WTC11 (cell line): ENCODE measurements at regions not wholly inside any gene's neighbourhood (a gene's known extent, or its start where the extent isn't known, plus 50 kb on each side); places are given as distances from the start of the nearest gene placed in this dataset.

Source experiments
- ATAC-seq: fragments of 200-7000 bp; cut with Tn5 transposase; 2 replicates; pipeline ENCODE4 v1.10.0; 2021; ENCODE audit warnings: mild to moderate bottlenecking, moderate library complexity
- CTCF ChIA-PET: fragments of 300-600 bp; sonication (Branson Sonifier 250); formaldehyde crosslinking; loops from one replicate; lab custom pipeline; 2021; ENCODE audit warnings: antibody characterized with exemption; lab: Charles Lee
- POLR2A ChIA-PET: fragments of 350-600 bp; sonication (Branson Sonifier 250); formaldehyde crosslinking; loops from one replicate; lab custom pipeline; 2021; ENCODE audit warnings: antibody characterized with exemption; lab: Charles Lee
- DNase-seq: peaks from one replicate; pipeline ENCODE4 v3.0.0; 2021; ENCODE audit warnings: low spot score
- H3K27ac Mint-ChIP-seq: 2 replicates; pipeline ENCODE4 v1.8.0; 2021; ENCODE audit warnings: mixed read lengths
- H3K27me3 Mint-ChIP-seq: 2 replicates; pipeline ENCODE4 v1.8.0; 2021; ENCODE audit warnings: low read depth, mild to moderate bottlenecking, moderate library complexity, mixed read lengths
- H3K36me3 Mint-ChIP-seq: 2 replicates; pipeline ENCODE4 v1.8.0; 2021; ENCODE audit warnings: mixed read lengths
- H3K4me1 Mint-ChIP-seq: 2 replicates; pipeline ENCODE4 v1.8.0; 2022; ENCODE audit warnings: mixed read lengths
- H3K4me3 Mint-ChIP-seq: 2 replicates; pipeline ENCODE4 v1.8.0; 2021; ENCODE audit warnings: mild to moderate bottlenecking, moderate library complexity, mixed read lengths
- H3K9me3 Mint-ChIP-seq: 2 replicates; pipeline ENCODE4 v1.8.0; 2021; ENCODE audit warnings: mixed read lengths
- ARID4B ChIP-seq: sonication (generic); formaldehyde crosslinking; IDR thresholded peaks from 2 replicates; pipeline ENCODE4 v1.8.0; 2023; ENCODE audit warnings: missing genetic modification reagents, mild to moderate bottlenecking, borderline replicate concordance
- CDX4 ChIP-seq: fragments of 250-450 bp; sonication (Bioruptor Pico); IDR thresholded peaks from 2 replicates; pipeline ENCODE4 v1.9.0; 2021; ENCODE audit warnings: moderate library complexity, mild to moderate bottlenecking, inconsistent platforms, borderline replicate concordance
- CREB1 ChIP-seq: sonication (generic); formaldehyde crosslinking; IDR thresholded peaks from 2 replicates; pipeline ENCODE4 v1.8.0; 2023; ENCODE audit warnings: mild to moderate bottlenecking, missing genetic modification reagents
- ERG ChIP-seq: fragments of 250-450 bp; sonication (Bioruptor Pico); IDR thresholded peaks from 2 replicates; pipeline ENCODE4 v1.8.0; 2021; ENCODE audit warnings: mild to moderate bottlenecking
- JAZF1 ChIP-seq: fragments of 250-450 bp; sonication (Bioruptor Pico); IDR thresholded peaks from 2 replicates; pipeline ENCODE4 v1.9.0; 2021; ENCODE audit warnings: moderate library complexity, mild to moderate bottlenecking, inconsistent platforms
- NR3C1 ChIP-seq: sonication (generic); formaldehyde crosslinking; conservative IDR thresholded peaks from 2 replicates; pipeline ENCODE4 v1.8.1; 2023; ENCODE audit warnings: low read depth, mild to moderate bottlenecking, missing genetic modification reagents
- RORB ChIP-seq: fragments of 250-450 bp; sonication (Bioruptor Pico); IDR thresholded peaks from 2 replicates; pipeline ENCODE4 v1.9.0; 2021; ENCODE audit warnings: mild to moderate bottlenecking
- SMAD3 ChIP-seq: sonication (generic); formaldehyde crosslinking; IDR thresholded peaks from 2 replicates; pipeline ENCODE4 v1.8.0; 2022; ENCODE audit warnings: missing genetic modification reagents, mild to moderate bottlenecking, borderline replicate concordance
- SMAD4 ChIP-seq: sonication (generic); formaldehyde crosslinking; IDR thresholded peaks from 2 replicates; pipeline ENCODE4 v1.8.0; 2022; ENCODE audit warnings: mild to moderate bottlenecking, missing genetic modification reagents
- SOX15 ChIP-seq: fragments of 250-450 bp; sonication (Bioruptor Pico); IDR thresholded peaks from 2 replicates; pipeline ENCODE4 v1.9.0; 2021; ENCODE audit warnings: mild to moderate bottlenecking
- ZSCAN18 ChIP-seq: fragments of 250-450 bp; sonication (Bioruptor Pico); IDR thresholded peaks from 2 replicates; pipeline ENCODE4 v2.1.2; 2022; ENCODE audit warnings: mild to moderate bottlenecking, moderate library complexity
- TF ChIP-seq, protein P1 (sequence below): sonication (generic); formaldehyde crosslinking; IDR thresholded peaks from 2 replicates; pipeline ENCODE4 v1.8.1; 2023; ENCODE audit warnings: mild to moderate bottlenecking, missing genetic modification reagents, moderate library complexity
- TF ChIP-seq, protein P2 (sequence below): sonication (generic); formaldehyde crosslinking; IDR thresholded peaks from 2 replicates; pipeline ENCODE4 v1.8.1; 2022; ENCODE audit warnings: mild to moderate bottlenecking, missing genetic modification reagents, moderate library complexity, borderline replicate concordance
- TF ChIP-seq, protein P3 (sequence below): sonication (generic); formaldehyde crosslinking; IDR thresholded peaks from 2 replicates; pipeline ENCODE4 v1.8.1; 2022; ENCODE audit warnings: low read depth, missing genetic modification reagents, borderline replicate concordance

GRCh38 chr6:134850721-134851305, 99.1 kb downstream of the ALDH8A1 start:
- CTCF ChIA-PET, result interaction anchor here (0.6 to 1.3 kb wide), 4 partner anchors 28 to 90 kb away, joined by 3 to 4 read pairs (median 4); no protein-coding TSS in a partner anchor

More at GRCh38 chr6:134850721-134851305, 99.1 kb downstream of the ALDH8A1 start:
- Mint-ChIP-seq H3K4me3 (no peak overlapping the region), H3K9me3 (no peaks in the 10 kb centered on the region), H3K4me1 (peaks cover 14% of the 10 kb centered on the region), H3K27ac (no peak overlapping the region), H3K36me3 (no peaks in the 10 kb centered on the region), H3K27me3 (no peaks in the 10 kb centered on the region)
- TF ChIP-seq, protein P1, sequence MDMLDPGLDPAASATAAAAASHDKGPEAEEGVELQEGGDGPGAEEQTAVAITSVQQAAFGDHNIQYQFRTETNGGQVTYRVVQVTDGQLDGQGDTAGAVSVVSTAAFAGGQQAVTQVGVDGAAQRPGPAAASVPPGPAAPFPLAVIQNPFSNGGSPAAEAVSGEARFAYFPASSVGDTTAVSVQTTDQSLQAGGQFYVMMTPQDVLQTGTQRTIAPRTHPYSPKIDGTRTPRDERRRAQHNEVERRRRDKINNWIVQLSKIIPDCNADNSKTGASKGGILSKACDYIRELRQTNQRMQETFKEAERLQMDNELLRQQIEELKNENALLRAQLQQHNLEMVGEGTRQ (CRISPR knock-in tag), result no peak
- TF ChIP-seq CREB1, result no peak
- no peak for TF ChIP-seq SOX15 (CRISPR knock-in tag)
- no peak for TF ChIP-seq ARID4B (CRISPR knock-in tag)
- no peak for TF ChIP-seq SMAD4 (CRISPR knock-in tag)
- no peak for TF ChIP-seq CDX4 (CRISPR knock-in tag)
- TF ChIP-seq RORB (CRISPR knock-in tag), result no peak
- TF ChIP-seq, protein P2, sequence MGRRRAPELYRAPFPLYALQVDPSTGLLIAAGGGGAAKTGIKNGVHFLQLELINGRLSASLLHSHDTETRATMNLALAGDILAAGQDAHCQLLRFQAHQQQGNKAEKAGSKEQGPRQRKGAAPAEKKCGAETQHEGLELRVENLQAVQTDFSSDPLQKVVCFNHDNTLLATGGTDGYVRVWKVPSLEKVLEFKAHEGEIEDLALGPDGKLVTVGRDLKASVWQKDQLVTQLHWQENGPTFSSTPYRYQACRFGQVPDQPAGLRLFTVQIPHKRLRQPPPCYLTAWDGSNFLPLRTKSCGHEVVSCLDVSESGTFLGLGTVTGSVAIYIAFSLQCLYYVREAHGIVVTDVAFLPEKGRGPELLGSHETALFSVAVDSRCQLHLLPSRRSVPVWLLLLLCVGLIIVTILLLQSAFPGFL, result no peak
- no peak for TF ChIP-seq ERG (CRISPR knock-in tag)
- no peak for TF ChIP-seq SMAD3 (CRISPR knock-in tag)
- TF ChIP-seq JAZF1 (CRISPR knock-in tag), result no peak
- no peak for TF ChIP-seq NR3C1
- no peak for TF ChIP-seq ZSCAN18 (CRISPR knock-in tag)
- TF ChIP-seq, protein P3, sequence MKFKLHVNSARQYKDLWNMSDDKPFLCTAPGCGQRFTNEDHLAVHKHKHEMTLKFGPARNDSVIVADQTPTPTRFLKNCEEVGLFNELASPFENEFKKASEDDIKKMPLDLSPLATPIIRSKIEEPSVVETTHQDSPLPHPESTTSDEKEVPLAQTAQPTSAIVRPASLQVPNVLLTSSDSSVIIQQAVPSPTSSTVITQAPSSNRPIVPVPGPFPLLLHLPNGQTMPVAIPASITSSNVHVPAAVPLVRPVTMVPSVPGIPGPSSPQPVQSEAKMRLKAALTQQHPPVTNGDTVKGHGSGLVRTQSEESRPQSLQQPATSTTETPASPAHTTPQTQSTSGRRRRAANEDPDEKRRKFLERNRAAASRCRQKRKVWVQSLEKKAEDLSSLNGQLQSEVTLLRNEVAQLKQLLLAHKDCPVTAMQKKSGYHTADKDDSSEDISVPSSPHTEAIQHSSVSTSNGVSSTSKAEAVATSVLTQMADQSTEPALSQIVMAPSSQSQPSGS (CRISPR knock-in tag), result no peak
- ATAC-seq, result peak; percentile 86
- DNase-seq, result no peak
- POLR2A ChIA-PET, result no interaction called here
